RWPE2 (cell line): ENCODE measurements at regions not wholly inside any gene's neighbourhood (a gene's known extent, or its start where the extent isn't known, plus 50 kb on each side); places are given as distances from the start of the nearest gene placed in this dataset.

ENCODE experiments used
- ATAC-seq: fragments of 200-7000 bp; cut with Tn5 transposase; 3 replicates; pipeline ENCODE4 v1.9.1; 2021; ENCODE audit warnings: low read depth
- DNase-seq: peaks from one replicate; pipeline ENCODE4 v3.0.0-alpha.2; 2020; ENCODE audit warnings: low spot score
- H3K27ac ChIP-seq: fragments of 450-650 bp; 2 replicates; pipeline ENCODE4 v1.5.1; 2017; ENCODE audit warnings: mild to moderate bottlenecking; ENCODE audit not compliant: poor library complexity, severe bottlenecking
- H3K27me3 ChIP-seq: fragments of 250-450 bp; sonication (Bioruptor Pico); 2 replicates; pipeline ENCODE4 v1.5.1; 2021; ENCODE audit warnings: mild to moderate bottlenecking, moderate library complexity; ENCODE audit not compliant: insufficient read depth, poor library complexity, severe bottlenecking
- H3K36me3 ChIP-seq: fragments of 250-450 bp; sonication (Bioruptor Pico); 2 replicates; pipeline ENCODE4 v1.5.1; 2020; ENCODE audit warnings: low read depth, mild to moderate bottlenecking, moderate library complexity
- H3K4me1 ChIP-seq: fragments of 250-450 bp; sonication (Bioruptor Pico); 2 replicates; pipeline ENCODE4 v1.5.1; 2021; ENCODE audit warnings: mild to moderate bottlenecking, moderate library complexity; ENCODE audit not compliant: insufficient read depth, poor library complexity, severe bottlenecking
- H3K4me3 ChIP-seq: fragments of 250-450 bp; sonication (Bioruptor Pico); 2 replicates; pipeline ENCODE4 v1.5.1; 2021; ENCODE audit warnings: mild to moderate bottlenecking, moderate library complexity; ENCODE audit not compliant: severe bottlenecking
- H3K9me3 ChIP-seq: fragments of 250-450 bp; sonication (Bioruptor Pico); 2 replicates; pipeline ENCODE4 v1.5.1; 2021; ENCODE audit warnings: mild to moderate bottlenecking, moderate library complexity; ENCODE audit not compliant: severe bottlenecking
- CTCF ChIP-seq: fragments of 450-650 bp; IDR thresholded peaks from one replicate; pipeline ENCODE4 v1.5.1; 2017; ENCODE audit warnings: mild to moderate bottlenecking, moderate library complexity; ENCODE audit not compliant: poor library complexity, severe bottlenecking

GRCh38 chr16:85261204-85261603 lies 148.9 kb upstream of the CIBAR2 start:
- no peak for TF ChIP-seq CTCF
- DNase-seq (no peak), ATAC-seq (no peak)
- Histone ChIP-seq H3K27ac (no peak overlapping the region), H3K9me3 (no peaks in the 10 kb centered on the region), H3K4me3 (no peak overlapping the region), H3K4me1 (no peaks in the 10 kb centered on the region), H3K27me3 (no peaks in the 10 kb centered on the region), H3K36me3 (no peaks in the 10 kb centered on the region)

- Histone ChIP-seq H3K9me3 (no peaks in the 10 kb centered on the region), H3K4me1 (no peaks in the 10 kb centered on the region), H3K27me3 (no peaks in the 10 kb centered on the region), H3K36me3 (no peaks in the 10 kb centered on the region), H3K4me3 (no peak overlapping the region), H3K27ac (no peak overlapping the region)
- DNase-seq: no peak
- no peak for ATAC-seq
- no peak for TF ChIP-seq CTCF
These were observed 149.6 kb upstream of the CIBAR2 start for GRCh38 chr16:85261657-85262557.

- ATAC-seq (no peak), DNase-seq (no peak)
- Histone ChIP-seq H3K9me3 (no peaks in the 10 kb centered on the region), H3K27me3 (no peaks in the 10 kb centered on the region), H3K4me1 (no peaks in the 10 kb centered on the region), H3K4me3 (no peak overlapping the region), H3K27ac (no peak overlapping the region), H3K36me3 (no peaks in the 10 kb centered on the region)
- TF ChIP-seq CTCF: no peak
These were observed 150.4 kb upstream of the CIBAR2 start for GRCh38 chr16:85262558-85263238.

- Histone ChIP-seq H3K4me1 (no peaks in the 10 kb centered on the region), H3K27ac (no peak overlapping the region), H3K4me3 (no peak overlapping the region), H3K9me3 (no peaks in the 10 kb centered on the region), H3K27me3 (no peaks in the 10 kb centered on the region), H3K36me3 (no peaks in the 10 kb centered on the region)
- ATAC-seq (no peak), DNase-seq (no peak)
- no peak for TF ChIP-seq CTCF
These were observed 150.9 kb upstream of the CIBAR2 start for GRCh38 chr16:85263239-85263585.

- Histone ChIP-seq H3K4me3 (no peak overlapping the region), H3K27ac (no peak overlapping the region), H3K4me1 (no peaks in the 10 kb centered on the region), H3K27me3 (no peaks in the 10 kb centered on the region), H3K36me3 (no peaks in the 10 kb centered on the region), H3K9me3 (no peaks in the 10 kb centered on the region)
- ATAC-seq (no peak), DNase-seq (no peak)
- TF ChIP-seq CTCF: no peak
These were observed 152.5 kb upstream of the CIBAR2 start for GRCh38 chr16:85264752-85265151.
